Lower leg skin (tissue), 4 donors: ENCODE measurements at regions not wholly inside any gene's neighbourhood (a gene's known extent, or its start where the extent isn't known, plus 50 kb on each side); places are given as distances from the start of the nearest gene placed in this dataset.
"Not testable (repeated sequence)": the region's sequence is repeated elsewhere in the genome, so short reads cannot be mapped to it uniquely, and the experiment has no call there.

Experiments
- DNase-seq, 2 donors: peaks; one replicate each; pipeline ENCODE4 v3.0.0-alpha.2; 2019; ENCODE audit warnings: low spot score in 2 of 2
- H3K4me3 ChIP-seq: fragments of 200-600 bp; sonication (generic); 2 replicates; pipeline ENCODE4 v1.5.1; 2017; ENCODE audit warnings: mild to moderate bottlenecking, low read depth; ENCODE audit not compliant: poor library complexity, severe bottlenecking
- CTCF ChIP-seq, 3 donors: fragments of 450-650 bp; IDR thresholded peaks; one replicate each; pipeline ENCODE4 v1.5.1; 2016; ENCODE audit warnings: antibody characterized with exemption in 3 of 3, mild to moderate bottlenecking in 3 of 3, moderate library complexity in 2 of 3
- POLR2A ChIP-seq, 2 donors: fragments of 450-650 bp; IDR thresholded peaks; one replicate each; pipeline ENCODE4 v1.6.1; 2016 to 2017; ENCODE audit warnings: antibody characterized with exemption in 2 of 2, mild to moderate bottlenecking in 1 of 2, moderate library complexity in 1 of 2
- whole genome bisulfite sequencing, 2 donors: methylation state at CpG; one replicate each; pipeline ENCODE4 v1.1.5; 2018; 5-methylcytosine and 5-hydroxymethylcytosine counted together
- intact Hi-C: fragments of 100-400 bp; cut with DNase I; formaldehyde crosslinking; loops from one replicate; pipeline ENCODE4 v1.15.0; 2023; ENCODE audit warnings: low total_unique reads

- no peak overlapping the region for H3K4me3 ChIP-seq
- no peak for DNase-seq
- no peak for TF ChIP-seq CTCF (IDR thresholded peaks at IDR 0.05)
- intact Hi-C loops: no loop called here
- WGBS, 2 donors: 92 to 93% methylated on average over 4 of the region's 4 CpGs
Observed at GRCh38 chr5:116961021-116961420, 386.4 kb upstream of the SEMA6A start.

GRCh38 chr5:116959843-116960242, 385.2 kb upstream of the SEMA6A start:
- no peak overlapping the region for H3K4me3 ChIP-seq
- DNase-seq: no peak
- intact Hi-C loops: no loop called here
- WGBS, 2 donors: 81 to 85% methylated on average over 1 of the region's 1 CpG
- TF ChIP-seq POLR2A (IDR thresholded peaks at IDR 0.05) (no peak), CTCF (IDR thresholded peaks at IDR 0.05) (no peak)

DNA sequence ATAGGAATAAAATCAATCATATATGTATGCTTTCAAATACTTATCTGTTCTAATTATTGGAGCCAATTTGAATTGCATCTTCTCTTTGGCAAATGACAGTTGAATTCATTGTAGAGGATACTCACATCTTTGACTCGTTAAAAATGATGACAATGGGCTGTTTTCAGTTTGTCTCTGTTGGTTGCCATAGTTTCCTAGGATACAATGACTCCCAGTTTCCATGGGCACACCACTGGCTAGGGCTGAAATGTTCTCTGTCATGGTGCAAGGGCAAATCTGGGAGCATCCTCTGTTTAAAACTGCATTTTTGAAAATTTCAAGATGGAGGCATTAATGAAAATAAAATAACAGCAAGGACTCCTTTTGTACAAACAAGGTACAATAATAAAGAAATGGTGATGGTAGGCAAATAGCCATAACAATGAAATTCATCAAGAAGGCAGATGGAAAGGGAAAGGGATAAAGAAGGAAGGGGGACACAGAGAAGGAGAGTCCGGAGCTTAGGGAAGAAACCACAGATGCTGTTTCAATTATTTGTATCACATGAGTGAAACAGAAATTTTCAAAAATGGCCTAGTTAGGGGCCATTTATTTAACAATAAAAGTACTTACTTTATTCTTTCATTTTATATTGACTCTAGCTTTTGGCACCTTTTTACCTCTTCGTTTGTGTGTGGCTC, 378.8 kb upstream of the SEMA6A start:
- H3K4me3 ChIP-seq: no peak overlapping the region
- TF ChIP-seq POLR2A (IDR thresholded peaks at IDR 0.05): no peak
- intact Hi-C loops: no loop called here
- WGBS, 2 donors: 54 to 55% methylated on average over 3 of the region's 3 CpGs
- DNase-seq: no peak

GRCh38 chr5:116951219-116951618, 376.6 kb upstream of the SEMA6A start:
- TF ChIP-seq CTCF (IDR thresholded peaks at IDR 0.05) (no peak), POLR2A (IDR thresholded peaks at IDR 0.05) (no peak)

GRCh38 chr5:116947691-116948528, 373.3 kb upstream of the SEMA6A start:
- TF ChIP-seq CTCF (IDR thresholded peaks at IDR 0.05): no peak
- no peak for TF ChIP-seq POLR2A (IDR thresholded peaks at IDR 0.05)
- peak in 1 of 2 donors; percentile 21 for DNase-seq
- H3K4me3 ChIP-seq: no peak overlapping the region
- intact Hi-C loops: no loop called here
- 74 to 75% methylated on average over 15 of the region's 15 CpGs for WGBS, 2 donors

More at GRCh38 chr5:116951219-116951618, 376.6 kb upstream of the SEMA6A start:
- DNase-seq: no peak
- WGBS, 2 donors: 96 to 97% methylated on average over 1 of the region's 1 CpG
- intact Hi-C loops: no loop called here
- H3K4me3 ChIP-seq: no peak overlapping the region

GRCh38 chr5:116945613-116946382, 371.2 kb upstream of the SEMA6A start:
- H3K4me3 ChIP-seq, DNase-seq, intact Hi-C loops: not testable (repeated sequence)
- WGBS, 2 donors: 87 to 93% methylated on average over 17 of the region's 17 CpGs
